OCI-LY1 (cell line): ENCODE measurements at regions not wholly inside any gene's neighbourhood (a gene's known extent, or its start where the extent isn't known, plus 50 kb on each side); places are given as distances from the start of the nearest gene placed in this dataset.

ENCODE experiments used
- H2AFZ ChIP-seq: fragments of 200-600 bp; sonication (generic), shearing (Covaris generic); 2 replicates; pipeline ENCODE4 v1.6.0; 2014; ENCODE audit warnings: antibody characterized with exemption, mild to moderate bottlenecking, low read length
- H3F3A ChIP-seq: fragments of 200-600 bp; sonication (generic), shearing (Covaris generic); 2 replicates; pipeline ENCODE4 v1.6.0; 2014; ENCODE audit warnings: mild to moderate bottlenecking, antibody characterized with exemption, low read length, moderate library complexity; ENCODE audit not compliant: insufficient read depth
- H3K27ac ChIP-seq: fragments of 200-600 bp; sonication (generic); 2 replicates; pipeline ENCODE4 v1.5.1; 2014; ENCODE audit warnings: low read length, mixed run types, mild to moderate bottlenecking, low read depth; ENCODE audit not compliant: poor library complexity, severe bottlenecking
- H3K27me3 ChIP-seq: fragments of 200-600 bp; sonication (generic); 2 replicates; pipeline ENCODE4 v1.6.0; 2014; ENCODE audit warnings: antibody characterized with exemption, mild to moderate bottlenecking, low read length, moderate library complexity; ENCODE audit not compliant: insufficient read depth
- H3K36me3 ChIP-seq: fragments of 200-600 bp; sonication (generic); 2 replicates; pipeline ENCODE4 v1.6.1; 2014; ENCODE audit warnings: mild to moderate bottlenecking, antibody characterized with exemption, low read length, moderate library complexity, mixed read lengths; ENCODE audit not compliant: insufficient read depth
- H3K4me1 ChIP-seq: fragments of 200-600 bp; sonication (generic); 2 replicates; pipeline ENCODE4 v1.5.1; 2014; ENCODE audit warnings: mild to moderate bottlenecking, low read length, moderate library complexity; ENCODE audit not compliant: insufficient read depth, severe bottlenecking
- H3K4me2 ChIP-seq: fragments of 200-600 bp; sonication (generic), shearing (Covaris generic); 2 replicates; pipeline ENCODE4 v1.6.1; 2014; ENCODE audit warnings: low read length
- H3K4me3 ChIP-seq: fragments of 200-600 bp; sonication (generic); 2 replicates; pipeline ENCODE4 v1.5.1; 2014; ENCODE audit warnings: low read length, low read depth, mild to moderate bottlenecking, mixed read lengths; ENCODE audit not compliant: poor library complexity, severe bottlenecking
- H3K79me2 ChIP-seq: fragments of 200-600 bp; shearing (Covaris generic); 2 replicates; pipeline ENCODE4 v1.6.1; 2016; ENCODE audit warnings: mixed run types, low read length, mixed read lengths; ENCODE audit not compliant: insufficient read depth
- H3K9ac ChIP-seq: fragments of 200-600 bp; sonication (generic), shearing (Covaris generic); 2 replicates; pipeline ENCODE4 v1.6.1; 2014; ENCODE audit warnings: mild to moderate bottlenecking, low read length, mixed read lengths
- H3K9me2 ChIP-seq: fragments of 200-600 bp; sonication (generic), shearing (Covaris generic); 2 replicates; pipeline ENCODE4 v1.6.1; 2014; ENCODE audit warnings: low read depth, mild to moderate bottlenecking, low read length, mixed read lengths
- H3K9me3 ChIP-seq: fragments of 200-600 bp; shearing (Covaris generic); 2 replicates; pipeline ENCODE4 v1.6.1; 2014; ENCODE audit warnings: low read length, mixed read lengths
- H4K20me1 ChIP-seq: fragments of 200-600 bp; sonication (generic), shearing (Covaris generic); 2 replicates; pipeline ENCODE4 v1.6.0; 2016; ENCODE audit warnings: mild to moderate bottlenecking, low read length; ENCODE audit not compliant: insufficient read depth
- CTCF ChIP-seq: fragments of 200-600 bp; sonication (generic), shearing (Covaris generic); IDR thresholded peaks from 2 replicates; pipeline ENCODE4 v1.5.1; 2017; ENCODE audit warnings: mild to moderate bottlenecking, antibody characterized with exemption, low read length, moderate library complexity, mixed read lengths
- EZH2 ChIP-seq: fragments of 200-600 bp; sonication (generic), shearing (Covaris generic); IDR thresholded peaks from 2 replicates; pipeline ENCODE4 v1.8.0; 2017; ENCODE audit warnings: borderline replicate concordance, mixed run types, mild to moderate bottlenecking, antibody characterized with exemption, low read length, moderate library complexity, mixed read lengths

- H3K79me2 ChIP-seq: no peaks in the 10 kb centered on the region
- peaks cover 13% of the 10 kb centered on the region for H3K4me1 ChIP-seq
- TF ChIP-seq EZH2: no peak
- TF ChIP-seq CTCF: no peak
- H3K27me3 ChIP-seq: no peaks in the 10 kb centered on the region
- no peaks in the 10 kb centered on the region for H3K9me2 ChIP-seq
- no peak overlapping the region for H3K9ac ChIP-seq
- H3K9me3 ChIP-seq: no peaks in the 10 kb centered on the region
- H3K36me3 ChIP-seq: no peaks in the 10 kb centered on the region
- H3K4me3 ChIP-seq: no peak overlapping the region
- H4K20me1 ChIP-seq: no peaks in the 10 kb centered on the region
- no peaks in the 10 kb centered on the region for H3F3A ChIP-seq
- no peak overlapping the region for H3K27ac ChIP-seq
- no peak overlapping the region for H2AFZ ChIP-seq
- H3K4me2 ChIP-seq: no peak overlapping the region
Observed at GRCh38 chr13:68584776-68585175, 1354.6 kb upstream of the PCDH9 start.

- H3K36me3 ChIP-seq: no peaks in the 10 kb centered on the region
- TF ChIP-seq CTCF (no peak), EZH2 (no peak)
Observed at GRCh38 chr13:68574053-68574452, 1343.9 kb upstream of the PCDH9 start.

GRCh38 chr13:68551701-68552522 lies 1321.8 kb upstream of the PCDH9 start:
- Histone ChIP-seq H3K27ac (no peak overlapping the region), H3K9me3 (no peaks in the 10 kb centered on the region), H2AFZ (0 out of 2 replicates have a peak overlapping the region, but pooled peaks have one; percentile 52), H3F3A (no peaks in the 10 kb centered on the region), H4K20me1 (no peaks in the 10 kb centered on the region), H3K9me2 (no peaks in the 10 kb centered on the region), H3K79me2 (no peaks in the 10 kb centered on the region), H3K27me3 (no peaks in the 10 kb centered on the region), H3K4me1 (no peaks in the 10 kb centered on the region), H3K9ac (no peak overlapping the region), H3K4me3 (no peak overlapping the region), H3K36me3 (no peaks in the 10 kb centered on the region), H3K4me2 (no peak overlapping the region)
- no peak for TF ChIP-seq EZH2
- TF ChIP-seq CTCF: no peak

More at GRCh38 chr13:68574053-68574452, 1343.9 kb upstream of the PCDH9 start:
- H3F3A ChIP-seq: no peaks in the 10 kb centered on the region
- no peak overlapping the region for H3K27ac ChIP-seq
- no peak overlapping the region for H3K9ac ChIP-seq
- H3K27me3 ChIP-seq: no peaks in the 10 kb centered on the region
- no peak overlapping the region for H2AFZ ChIP-seq
- H3K9me2 ChIP-seq: no peaks in the 10 kb centered on the region
- no peak overlapping the region for H3K4me3 ChIP-seq
- H4K20me1 ChIP-seq: no peaks in the 10 kb centered on the region
- H3K4me1 ChIP-seq: no peaks in the 10 kb centered on the region
- H3K4me2 ChIP-seq: no peak overlapping the region
- no peaks in the 10 kb centered on the region for H3K9me3 ChIP-seq
- no peaks in the 10 kb centered on the region for H3K79me2 ChIP-seq
